ENCODE measurements at regions not wholly inside any gene's neighbourhood (a gene's known extent, or its start where the extent isn't known, plus 50 kb on each side); places are given as distances from the start of the nearest gene placed in this dataset.

- Histone ChIP-seq H3K9me3 (replicated peaks in 1 of 3) (no peaks in the 10 kb centered on the region), H3K27ac (no peak overlapping the region), H3K4me3 (no peak overlapping the region), H3K36me3 (replicated peaks in 1 of 2) (no peaks in the 10 kb centered on the region), H3K4me1 (replicated peaks in 1 of 2) (no peaks in the 10 kb centered on the region), H3K27me3 (no peaks in the 10 kb centered on the region)
- no peak for TF ChIP-seq CTCF (IDR thresholded peaks at IDR 0.05)
- no peak for TF ChIP-seq POLR2A (IDR thresholded peaks at IDR 0.05)
- peak in 1 of 7 donors; percentile 41 for DNase-seq
- intact Hi-C loops (cut with DNase I): no loop called here
- 44 to 65% (median 54%) methylated on average over 6 of the region's 6 CpGs for WGBS, 4 donors
Observed at GRCh38 chr10:78575400-78575799, 493.4 kb upstream of the ZMIZ1 start.

GRCh38 chr10:78576276-78576675 is 492.5 kb upstream of the ZMIZ1 start:
- no peaks in the 10 kb centered on the region for H3K36me3 ChIP-seq (replicated peaks in 1 of 2)
- no peaks in the 10 kb centered on the region for H3K4me1 ChIP-seq (replicated peaks in 1 of 2)
- H3K27ac ChIP-seq: no peak overlapping the region
- no peaks in the 10 kb centered on the region for H3K9me3 ChIP-seq (replicated peaks in 1 of 3)
- TF ChIP-seq POLR2A (IDR thresholded peaks at IDR 0.05) (no peak), CTCF (IDR thresholded peaks at IDR 0.05) (no peak)
- no peak overlapping the region for H3K4me3 ChIP-seq
- intact Hi-C loops (cut with DNase I): no loop called here
- H3K27me3 ChIP-seq: no peaks in the 10 kb centered on the region
- peak in 1 of 7 donors; percentile 52 for DNase-seq
- 66 to 77% (median 68%) methylated on average over 5 of the region's 5 CpGs for WGBS, 4 donors

GRCh38 chr10:78577712-78578111 is 491.1 kb upstream of the ZMIZ1 start:
- 71 to 88% (median 75%) methylated on average over 5 of the region's 5 CpGs for WGBS, 4 donors
- H3K4me3 ChIP-seq: no peak overlapping the region
- no peaks in the 10 kb centered on the region for H3K27me3 ChIP-seq
- no peak for TF ChIP-seq POLR2A (IDR thresholded peaks at IDR 0.05)
- TF ChIP-seq CTCF (IDR thresholded peaks at IDR 0.05): no peak
- peak in 1 of 7 donors; percentile 46 for DNase-seq
- no peaks in the 10 kb centered on the region for H3K4me1 ChIP-seq (replicated peaks in 1 of 2)
- intact Hi-C loops (cut with DNase I): no loop called here
- no peaks in the 10 kb centered on the region for H3K36me3 ChIP-seq (replicated peaks in 1 of 2)
- H3K27ac ChIP-seq: no peak overlapping the region
- no peaks in the 10 kb centered on the region for H3K9me3 ChIP-seq (replicated peaks in 1 of 3)

GRCh38 chr10:78578929-78579328 is 489.8 kb upstream of the ZMIZ1 start:
- no peaks in the 10 kb centered on the region for H3K36me3 ChIP-seq (replicated peaks in 1 of 2)
- no peak overlapping the region for H3K27ac ChIP-seq
- intact Hi-C loops (cut with DNase I): no loop called here
- no peaks in the 10 kb centered on the region for H3K27me3 ChIP-seq
- 67 to 83% (median 73%) methylated on average over 6 of the region's 6 CpGs for WGBS, 4 donors
- no peaks in the 10 kb centered on the region for H3K9me3 ChIP-seq (replicated peaks in 1 of 3)
- H3K4me1 ChIP-seq (replicated peaks in 1 of 2): no peaks in the 10 kb centered on the region
- no peak overlapping the region for H3K4me3 ChIP-seq
- DNase-seq: no peak
- no peak for TF ChIP-seq POLR2A (IDR thresholded peaks at IDR 0.05)
- TF ChIP-seq CTCF (IDR thresholded peaks at IDR 0.05): no peak
